Germinal center (tissue), 1 donor: ENCODE measurements at regions not wholly inside any gene's neighbourhood (a gene's known extent, or its start where the extent isn't known, plus 50 kb on each side); places are given as distances from the start of the nearest gene placed in this dataset.
"Not testable (repeated sequence)": the region's sequence is repeated elsewhere in the genome, so short reads cannot be mapped to it uniquely, and the experiment has no call there.

ENCODE experiments used
- DNase-seq: peaks from one replicate; pipeline ENCODE4 v3.0.0; 2012; ENCODE audit warnings: mixed read lengths, low spot score

GRCh38 chr14:89743828-89744227, 210.7 kb downstream of the EFCAB11 start:
- no peak for DNase-seq

GRCh38 chr14:89740241-89740640, 214.3 kb downstream of the EFCAB11 start:
- DNase-seq = no peak

GRCh38 chr14:89736881-89737280, 217.6 kb downstream of the EFCAB11 start:
- DNase-seq = no peak

- no peak for DNase-seq
These were observed 223.1 kb downstream of the EFCAB11 start for GRCh38 chr14:89731396-89731933.

- no peak for DNase-seq
These were observed 223.8 kb downstream of the EFCAB11 start for GRCh38 chr14:89730687-89731086.

- DNase-seq = no peak
These were observed 225.6 kb downstream of the EFCAB11 start for GRCh38 chr14:89728964-89729363.

GRCh38 chr14:89726226-89726625, 228.3 kb downstream of the EFCAB11 start:
- DNase-seq = not testable (repeated sequence)

- peak; percentile 36 for DNase-seq
These were observed 229.9 kb downstream of the EFCAB11 start for GRCh38 chr14:89724628-89724960.

- DNase-seq = no peak
These were observed 230.5 kb downstream of the EFCAB11 start for GRCh38 chr14:89723930-89724627.

- DNase-seq = no peak
These were observed 232.6 kb downstream of the EFCAB11 start for GRCh38 chr14:89721956-89722355.

GRCh38 chr14:89720741-89721729, 233.5 kb downstream of the EFCAB11 start:
- DNase-seq = peak; percentile 81

- no peak for DNase-seq
These were observed 234.3 kb downstream of the EFCAB11 start for GRCh38 chr14:89720076-89720687.

- no peak for DNase-seq
These were observed 235.0 kb downstream of the EFCAB11 start for GRCh38 chr14:89719366-89720075.

GRCh38 chr14:89708982-89709625, 245.4 kb downstream of the EFCAB11 start:
- no peak for DNase-seq

GRCh38 chr14:89707086-89707485, 247.4 kb downstream of the EFCAB11 start:
- no peak for DNase-seq

- no peak for DNase-seq
These were observed 251.7 kb downstream of the EFCAB11 start for GRCh38 chr14:89702876-89703200.

- DNase-seq = no peak
These were observed 252.3 kb downstream of the EFCAB11 start for GRCh38 chr14:89702073-89702875.

- peak; percentile 90 for DNase-seq
These were observed 253.1 kb downstream of the EFCAB11 start for GRCh38 chr14:89701211-89702043.

GRCh38 chr14:89700801-89701200, 253.7 kb downstream of the EFCAB11 start:
- no peak for DNase-seq

- no peak for DNase-seq
These were observed 255.5 kb downstream of the EFCAB11 start for GRCh38 chr14:89699071-89699470.
